ENCODE measurements at regions not wholly inside any gene's neighbourhood (a gene's known extent, or its start where the extent isn't known, plus 50 kb on each side); places are given as distances from the start of the nearest gene placed in this dataset.
"Not testable (repeated sequence)": the region's sequence is repeated elsewhere in the genome, so short reads cannot be mapped to it uniquely, and the experiment has no call there.

DNA sequence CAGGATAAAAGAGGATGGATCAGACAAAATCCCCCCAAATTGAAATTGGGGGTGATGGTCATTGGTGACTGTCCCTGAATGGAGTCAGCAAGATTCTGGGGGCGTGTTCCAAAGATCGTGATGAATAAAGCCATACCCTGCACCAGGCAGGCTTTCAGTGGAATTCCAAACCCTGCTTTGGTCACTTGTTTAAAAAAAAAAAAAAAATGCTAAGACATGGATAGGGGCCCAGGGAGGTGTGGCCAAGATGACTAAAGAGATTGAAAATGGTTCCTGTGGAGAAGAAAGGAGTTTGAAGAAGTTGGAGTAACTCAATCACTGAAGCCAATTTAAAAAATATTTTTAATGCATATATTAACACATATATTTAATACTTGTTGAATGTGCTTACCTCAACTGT is 161.4 kb upstream of the KCNG1 start:
- DNase-seq, result no peak

DNA sequence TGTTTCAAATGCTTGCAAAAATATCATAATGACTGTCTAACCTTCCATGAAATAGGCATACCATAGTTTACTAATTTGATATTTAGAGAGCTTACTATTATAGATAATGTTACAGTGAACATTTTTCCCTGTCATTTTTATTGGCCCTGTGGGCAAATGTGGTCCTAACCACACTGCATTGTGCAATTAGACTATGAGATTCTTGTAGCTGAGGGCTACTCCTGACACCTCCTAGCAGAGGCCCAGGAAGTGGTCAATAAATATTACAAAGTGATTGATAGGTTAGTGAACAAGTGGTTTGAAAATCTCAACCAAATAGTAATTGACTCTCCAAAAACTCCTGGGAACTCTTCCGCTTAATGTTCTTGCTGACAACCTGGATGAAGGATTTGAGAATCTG is 160.5 kb upstream of the KCNG1 start:
- DNase-seq, result no peak

DNA sequence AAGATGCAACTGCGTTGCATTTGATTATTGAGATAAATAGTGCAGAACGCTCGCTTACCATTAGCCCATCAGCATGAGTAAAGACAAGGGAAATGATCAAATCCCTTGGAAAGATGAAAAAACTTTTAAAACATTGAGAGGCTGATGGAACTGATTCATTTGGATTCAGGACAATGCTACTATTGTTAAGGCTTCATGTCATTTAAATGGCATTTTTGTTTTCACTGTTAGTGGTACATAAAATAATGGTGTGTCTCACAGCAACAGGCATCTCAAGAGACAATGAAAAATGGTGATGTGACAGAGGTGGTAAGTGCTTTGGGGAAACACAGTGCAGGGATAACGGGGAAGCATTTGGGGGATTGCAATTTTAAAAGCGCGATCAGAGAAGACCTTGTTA is 159.7 kb upstream of the KCNG1 start:
- DNase-seq, result no peak

DNA sequence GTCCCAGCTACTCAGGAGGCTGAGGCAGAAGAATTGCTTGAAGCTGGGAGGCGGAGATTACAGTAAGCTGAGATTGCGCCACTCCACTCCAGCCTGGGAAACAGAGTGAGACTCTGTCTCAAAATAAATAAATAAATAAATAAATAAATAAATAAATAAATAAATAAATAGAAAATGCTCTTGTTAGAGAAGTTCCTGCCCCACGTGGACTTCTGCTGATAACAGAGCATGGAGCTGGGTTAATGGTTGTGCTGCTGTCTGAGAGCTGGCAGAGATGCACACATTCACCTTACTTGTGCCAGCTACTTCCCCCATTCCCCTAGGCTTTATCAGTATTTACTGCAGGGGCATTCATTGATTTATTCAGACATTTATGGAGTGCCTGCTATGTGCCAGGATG is 155.2 kb upstream of the KCNG1 start:
- no peak for DNase-seq

DNA sequence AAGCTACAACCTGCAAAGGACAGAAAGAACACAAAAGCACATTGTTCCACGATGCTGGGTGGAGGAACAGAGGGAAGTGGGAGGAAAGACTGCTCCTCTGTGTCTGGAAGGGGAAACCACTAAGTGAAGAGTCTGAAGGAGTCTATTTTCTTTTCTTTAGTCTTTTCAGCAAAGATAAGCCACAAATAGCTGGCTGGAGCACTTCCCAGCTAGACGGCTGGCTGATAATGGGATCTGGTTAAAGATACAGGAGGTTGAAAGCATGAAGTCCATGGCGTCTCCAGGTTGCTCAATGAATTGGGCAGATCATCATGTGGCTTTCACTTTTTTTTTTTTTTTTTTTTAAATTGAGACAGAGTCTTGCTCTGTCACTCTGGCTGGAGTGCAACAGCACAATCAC is 154.0 kb upstream of the KCNG1 start:
- DNase-seq, result no peak

DNA sequence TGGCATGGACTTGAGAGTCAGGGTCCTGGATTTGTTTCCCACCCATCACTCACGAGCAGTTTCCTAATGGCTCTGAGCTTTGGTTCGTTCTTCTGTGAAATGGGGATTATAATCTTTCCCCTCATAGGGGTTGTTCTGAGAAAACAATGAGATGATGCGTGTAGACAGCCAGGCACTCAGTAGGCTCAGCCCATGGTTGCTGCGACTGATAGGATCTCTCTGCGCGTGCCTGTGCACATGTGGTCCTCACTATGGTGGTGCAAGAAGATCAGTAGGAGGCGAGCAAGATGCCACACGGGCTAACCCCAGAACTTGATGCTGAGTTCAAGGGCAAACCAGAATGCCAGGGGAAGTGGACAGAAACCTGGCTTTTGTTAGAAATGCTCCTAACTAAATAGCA is 153.5 kb upstream of the KCNG1 start:
- DNase-seq, result no peak

DNA sequence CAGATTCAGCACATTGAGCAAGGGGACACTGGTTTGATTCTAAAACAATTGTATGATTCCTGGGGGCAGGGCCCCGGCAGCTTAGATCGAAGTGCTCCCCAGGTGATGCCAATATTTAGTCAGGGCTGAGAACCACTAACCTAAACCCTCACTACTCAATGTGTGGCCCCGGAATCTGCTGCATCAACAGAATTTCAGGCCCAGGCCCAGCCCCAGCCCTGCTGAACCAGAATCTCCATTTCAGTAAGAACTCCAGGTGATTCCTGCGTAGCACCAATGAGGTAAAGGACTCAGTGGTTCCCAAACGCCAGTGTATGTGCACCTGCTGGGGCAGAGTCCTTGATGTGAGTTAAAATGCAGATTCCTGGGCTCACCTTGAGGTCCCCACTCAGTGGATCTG is 152.8 kb upstream of the KCNG1 start:
- DNase-seq, result no peak

DNA sequence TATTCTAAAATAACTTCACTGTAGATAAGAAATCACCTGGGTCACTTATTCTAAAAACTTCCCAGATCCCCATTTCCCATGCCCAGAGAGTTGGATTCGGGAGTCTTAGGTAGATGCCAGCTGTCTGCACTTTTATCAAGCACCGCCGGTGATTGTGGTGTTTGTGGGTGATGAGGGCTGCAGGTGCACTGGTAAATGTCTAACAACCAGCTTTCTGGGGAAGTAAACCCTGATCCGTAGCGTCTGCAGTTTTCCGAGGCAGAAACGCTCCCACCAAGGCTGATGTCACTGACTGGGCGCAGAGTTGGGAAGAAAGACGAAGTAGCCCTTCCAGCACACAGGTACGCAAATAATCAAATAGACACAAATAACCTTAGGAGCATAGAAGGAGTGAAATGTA is 152.2 kb upstream of the KCNG1 start:
- DNase-seq, result no peak

DNA sequence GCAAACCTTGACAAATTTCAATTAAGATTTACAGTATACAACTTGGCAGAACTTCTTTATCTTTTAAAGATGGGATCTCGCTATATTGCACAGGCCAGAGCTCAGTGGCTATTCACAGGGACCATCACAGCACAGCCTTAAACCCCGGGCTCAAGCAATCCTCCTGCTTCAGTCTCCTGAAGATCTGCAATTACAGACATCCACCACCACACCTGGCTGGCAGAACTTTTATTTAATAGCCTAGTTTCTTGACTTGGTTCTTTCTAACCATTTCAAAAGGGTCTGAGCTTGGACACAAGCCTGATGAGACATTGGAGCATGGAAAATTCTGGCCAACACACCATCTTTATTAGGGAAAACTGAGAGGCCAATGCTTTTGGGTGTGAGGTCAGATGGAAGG is 151.6 kb upstream of the KCNG1 start:
- no peak for DNase-seq

DNA sequence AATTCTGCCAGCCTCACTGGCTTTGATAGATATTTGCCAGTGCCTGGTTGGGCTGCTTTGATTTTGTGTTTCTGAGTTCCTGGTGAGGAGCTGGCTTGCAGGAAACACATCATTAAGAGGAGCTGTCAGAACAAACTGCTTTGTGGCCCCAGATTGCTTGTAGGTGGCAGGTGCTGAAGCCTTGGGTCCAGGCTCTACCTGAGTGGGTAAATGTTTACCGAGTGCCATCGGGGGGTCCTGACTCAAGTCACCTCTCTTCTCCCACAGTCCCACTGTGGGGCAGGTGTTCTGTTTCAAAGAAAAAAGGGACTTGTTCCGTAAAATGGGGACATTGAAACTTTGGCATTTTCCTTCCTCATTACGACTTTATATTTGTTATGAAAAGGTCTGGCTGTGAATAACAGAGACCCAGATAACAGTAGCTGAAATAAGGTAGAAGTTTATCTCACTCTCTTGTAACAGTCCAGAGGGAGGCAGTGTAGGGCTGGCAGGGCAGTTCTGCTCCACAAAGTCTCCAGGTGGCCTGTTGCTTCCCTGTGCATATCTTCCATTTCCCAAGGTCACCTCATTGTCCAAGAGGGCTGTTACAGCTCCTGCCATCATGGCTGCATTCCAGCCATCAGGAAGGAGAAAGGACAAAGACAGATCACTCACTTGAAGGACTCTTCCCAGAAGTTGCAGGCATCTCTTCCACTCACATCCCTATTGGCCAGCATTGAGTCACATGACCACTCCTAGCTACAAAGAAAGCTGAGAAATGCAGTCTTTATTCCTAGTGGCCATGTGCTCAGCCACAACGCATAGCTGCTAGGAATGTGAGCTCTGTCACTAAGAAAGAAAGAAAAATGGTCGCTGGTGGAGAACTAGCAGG is 149.9 kb upstream of the KCNG1 start:
- no peak for DNase-seq

DNA sequence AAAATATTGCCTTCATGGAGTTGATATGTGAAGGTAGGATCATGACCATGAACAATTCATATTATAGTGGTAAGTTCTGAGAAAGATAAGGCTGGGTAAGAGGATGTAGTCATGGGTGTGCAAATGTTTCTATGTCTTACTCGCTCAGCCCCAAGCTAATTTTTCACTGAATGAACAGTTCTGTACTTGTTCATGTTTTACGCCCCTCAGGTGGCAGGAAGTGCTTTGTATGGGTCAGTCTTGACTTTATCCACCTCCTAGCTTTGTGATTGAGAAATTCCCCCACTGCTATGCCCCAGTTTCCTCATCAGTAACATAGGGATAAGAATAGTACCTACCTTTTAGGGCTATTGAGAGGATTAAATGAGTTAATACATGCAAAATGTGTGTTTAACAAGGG is 148.2 kb upstream of the KCNG1 start:
- DNase-seq, result no peak

DNA sequence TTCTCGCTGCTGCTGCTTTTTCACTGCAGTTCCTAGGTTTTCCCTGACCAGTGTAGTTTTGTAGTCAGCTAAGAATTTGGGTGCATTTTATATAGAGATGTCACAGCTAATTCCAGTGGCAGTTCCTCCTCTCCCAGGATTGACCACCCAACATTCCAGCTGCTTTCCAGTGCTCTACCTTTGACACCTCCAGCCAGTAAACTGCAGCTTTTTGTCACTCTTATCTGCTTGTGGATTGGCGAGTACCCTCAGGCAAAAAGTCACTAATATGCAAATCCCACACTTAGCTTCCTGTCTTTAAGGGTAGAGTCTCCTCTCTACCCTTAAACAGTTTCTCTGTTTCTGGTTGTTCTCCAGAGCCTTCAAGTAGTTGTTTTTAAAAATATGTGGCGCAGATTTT is 146.9 kb upstream of the KCNG1 start:
- DNase-seq, result no peak

DNA sequence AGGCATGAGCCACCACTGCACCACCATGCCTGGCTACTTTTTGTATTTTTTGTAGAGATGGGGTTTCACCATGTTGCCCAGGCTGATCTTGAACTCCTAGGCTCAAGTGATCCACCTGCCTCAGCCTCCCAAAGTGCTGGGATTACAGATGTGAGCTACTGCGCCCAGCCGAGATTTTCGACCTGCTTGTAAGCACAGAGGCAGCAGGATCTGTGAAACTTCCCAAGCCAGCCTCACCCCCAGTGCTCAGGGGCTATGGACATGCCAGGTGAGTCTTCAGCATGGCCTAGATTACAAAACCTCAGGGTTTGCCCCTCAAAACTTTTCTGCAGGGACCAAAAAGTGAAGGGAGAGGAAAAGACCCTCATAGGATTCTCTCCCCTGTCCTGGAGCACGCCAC is 145.0 kb upstream of the KCNG1 start:
- not testable (repeated sequence) for DNase-seq

DNA sequence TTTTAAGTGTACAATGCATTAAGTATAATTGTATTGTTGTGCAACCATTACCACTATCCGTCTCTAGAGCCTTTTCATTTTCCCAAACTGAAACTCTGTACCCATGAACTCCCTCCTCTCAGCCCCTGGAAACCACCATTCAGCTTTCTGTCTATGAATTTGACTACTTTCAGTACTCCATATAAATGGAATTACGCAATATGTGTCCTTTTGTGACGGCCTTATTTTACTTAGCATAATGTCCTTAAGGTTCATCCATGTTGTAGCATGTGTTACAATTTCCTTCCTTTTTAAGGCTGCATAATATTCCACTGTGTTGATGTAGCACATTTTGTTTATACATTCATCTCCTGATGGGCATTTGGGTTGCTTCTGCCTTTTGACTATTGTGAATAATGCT is 143.6 kb upstream of the KCNG1 start:
- DNase-seq, result no peak

DNA sequence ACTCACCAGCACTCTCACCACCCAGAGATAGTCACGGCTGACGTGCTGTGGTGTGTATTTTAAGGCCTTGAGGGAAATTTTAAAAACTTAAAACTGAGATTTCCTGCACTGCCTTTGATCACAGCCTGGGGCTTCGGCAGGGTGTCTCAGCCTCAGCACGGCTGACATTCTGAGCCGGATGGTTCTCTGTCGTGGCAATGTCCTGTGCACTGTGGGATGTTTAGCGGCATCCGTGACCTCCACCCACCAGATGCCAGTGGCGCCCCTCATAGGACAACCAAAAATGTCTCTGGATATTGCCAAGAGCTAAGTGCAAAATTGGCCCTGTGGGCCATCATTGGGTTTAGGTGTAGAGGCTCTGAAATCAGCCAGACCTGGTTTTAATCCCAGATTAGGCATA is 142.2 kb upstream of the KCNG1 start:
- no peak for DNase-seq

DNA sequence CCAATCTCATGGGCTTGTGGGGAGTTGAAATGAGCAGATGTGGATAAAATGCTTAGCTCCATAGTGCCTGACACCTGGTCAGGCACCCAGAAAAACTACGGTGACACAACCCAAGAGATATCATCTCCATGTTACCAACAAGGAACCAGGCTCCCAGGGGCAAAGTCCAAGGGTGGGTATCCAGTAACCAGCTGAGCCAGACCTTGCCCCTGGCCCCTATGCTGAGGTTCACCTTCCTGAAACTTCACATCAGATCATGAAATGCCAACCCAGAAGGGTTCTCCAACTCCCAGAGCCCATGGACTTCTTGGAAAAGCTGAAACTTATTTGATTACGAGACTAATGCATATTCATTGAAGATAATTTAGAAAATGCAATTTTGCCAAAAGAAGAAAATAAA is 141.8 kb upstream of the KCNG1 start:
- DNase-seq, result no peak

DNA sequence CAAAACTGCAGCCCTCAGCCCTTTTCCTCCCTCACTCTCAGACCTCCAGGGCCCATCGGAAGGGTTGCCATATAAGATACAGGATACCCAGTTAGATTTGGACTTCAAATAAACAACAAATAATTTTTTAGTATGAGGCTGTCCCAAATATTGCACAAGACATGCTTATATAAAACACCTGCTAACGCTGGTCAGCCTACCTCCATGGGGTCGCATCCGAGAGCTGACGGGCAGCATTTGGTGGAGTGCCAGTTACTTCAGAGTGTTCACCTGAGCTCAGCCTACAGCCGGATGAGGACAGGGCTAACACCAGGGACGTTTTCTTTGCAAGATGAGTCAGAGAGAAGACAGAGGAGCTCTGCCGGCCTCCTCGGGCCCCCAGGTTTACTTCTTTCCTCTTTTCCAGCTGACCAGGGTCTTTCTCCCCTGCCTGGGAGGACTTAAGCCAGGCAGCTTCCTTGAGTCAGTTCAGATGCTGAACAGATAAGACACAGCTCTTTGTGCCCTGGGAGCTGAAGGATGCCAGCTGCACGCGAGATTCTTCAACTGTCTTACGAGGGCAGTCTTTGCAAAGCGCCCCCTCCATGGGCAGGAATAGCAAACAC is 141.2 kb upstream of the KCNG1 start:
- no peak for DNase-seq

DNA sequence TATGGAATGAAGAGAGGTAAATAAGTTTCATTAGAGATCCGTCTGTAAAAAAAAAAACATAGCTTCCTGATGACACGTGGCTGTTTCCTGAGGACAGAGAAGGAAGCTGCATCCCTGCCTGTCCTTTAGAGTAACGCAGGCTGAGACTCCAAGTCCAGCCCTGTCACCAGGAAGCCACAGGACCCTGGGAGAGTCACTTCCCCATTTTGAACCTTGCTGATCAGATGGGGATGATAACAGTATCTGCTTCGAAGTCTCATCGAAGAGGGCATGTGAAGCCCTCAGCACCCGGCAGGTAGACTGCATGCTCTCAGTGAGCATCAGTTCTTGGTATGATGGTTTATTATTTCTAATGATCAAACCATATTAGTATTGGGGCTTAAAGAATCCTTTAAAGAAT is 139.1 kb upstream of the KCNG1 start:
- DNase-seq, result no peak

DNA sequence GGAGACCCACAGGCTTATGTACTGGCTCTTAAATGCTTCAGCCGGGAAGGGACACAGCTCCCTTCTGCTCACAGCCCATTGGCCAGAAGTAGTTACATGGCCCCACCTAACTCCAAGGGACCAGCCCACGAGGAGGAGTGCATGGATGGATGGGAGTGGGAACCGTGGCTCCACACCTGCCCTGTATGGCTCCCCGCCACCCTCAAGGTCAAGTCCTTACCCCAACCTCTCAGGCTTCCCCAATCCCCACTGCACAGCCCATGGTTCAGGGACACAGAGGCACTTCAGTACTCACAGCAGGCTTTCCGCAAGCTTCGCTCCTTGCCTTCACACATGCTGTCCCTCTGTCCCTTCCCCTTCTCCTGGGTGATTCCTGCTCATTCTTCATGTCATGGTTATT is 137.9 kb upstream of the KCNG1 start:
- DNase-seq, result no peak

DNA sequence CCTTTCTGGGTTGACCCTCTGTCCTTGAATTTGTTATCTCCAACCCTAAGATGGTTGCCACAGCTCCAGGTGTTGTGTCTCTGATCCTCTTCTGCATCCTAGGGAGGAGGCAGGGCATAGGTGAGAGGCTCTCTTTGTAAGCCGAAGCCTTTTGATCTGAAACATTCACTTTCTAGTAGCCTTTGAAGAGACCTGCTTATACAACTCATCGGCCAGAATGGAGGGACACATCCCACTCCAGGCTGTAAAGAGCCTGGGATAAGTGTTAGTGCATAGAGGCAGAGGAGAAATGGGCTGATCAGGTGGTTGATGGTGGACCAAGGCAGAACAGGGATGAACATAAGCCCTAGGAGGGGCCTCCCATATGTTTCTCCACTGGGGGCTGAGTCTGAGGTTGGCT is 137.1 kb upstream of the KCNG1 start:
- no peak for DNase-seq

DNA sequence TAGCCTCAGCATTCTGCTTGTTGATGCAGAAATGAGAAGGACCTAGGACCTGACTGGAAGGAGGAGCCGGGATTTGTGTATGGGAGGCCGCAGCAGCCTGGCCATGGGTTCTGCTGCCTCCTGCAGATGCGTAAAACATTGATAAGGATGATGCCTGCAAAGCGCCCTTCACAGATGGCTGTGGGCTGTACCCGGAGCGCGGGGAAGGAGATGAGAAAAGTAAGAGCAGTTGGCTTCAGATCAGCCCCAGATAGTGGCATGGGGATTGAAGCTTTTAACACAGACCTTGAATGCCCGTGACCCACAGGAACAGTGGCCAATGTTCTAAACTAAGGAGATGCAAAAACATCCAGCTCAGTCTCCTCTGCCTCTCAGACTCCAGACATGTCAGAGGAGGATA is 136.4 kb upstream of the KCNG1 start:
- DNase-seq, result no peak

DNA sequence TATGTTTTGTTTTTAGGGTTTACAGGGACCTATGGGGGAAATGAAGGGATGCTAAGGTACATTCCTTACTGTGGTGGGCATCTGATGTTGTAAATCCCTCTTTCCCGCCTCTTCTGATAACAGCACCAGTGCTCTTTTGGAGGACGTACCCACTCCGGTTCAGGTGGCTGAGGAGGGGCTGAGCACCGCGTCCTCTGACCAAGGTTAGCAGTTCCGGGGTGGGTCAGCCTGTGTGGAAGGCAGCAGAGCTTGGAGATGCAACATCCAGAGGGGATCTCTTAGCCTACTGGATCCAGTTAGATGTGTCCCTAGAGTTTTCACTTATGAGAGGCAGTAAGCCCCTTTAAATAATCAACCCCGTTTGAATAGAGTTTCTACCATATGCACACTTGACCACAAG is 135.3 kb upstream of the KCNG1 start:
- DNase-seq, result no peak

DNA sequence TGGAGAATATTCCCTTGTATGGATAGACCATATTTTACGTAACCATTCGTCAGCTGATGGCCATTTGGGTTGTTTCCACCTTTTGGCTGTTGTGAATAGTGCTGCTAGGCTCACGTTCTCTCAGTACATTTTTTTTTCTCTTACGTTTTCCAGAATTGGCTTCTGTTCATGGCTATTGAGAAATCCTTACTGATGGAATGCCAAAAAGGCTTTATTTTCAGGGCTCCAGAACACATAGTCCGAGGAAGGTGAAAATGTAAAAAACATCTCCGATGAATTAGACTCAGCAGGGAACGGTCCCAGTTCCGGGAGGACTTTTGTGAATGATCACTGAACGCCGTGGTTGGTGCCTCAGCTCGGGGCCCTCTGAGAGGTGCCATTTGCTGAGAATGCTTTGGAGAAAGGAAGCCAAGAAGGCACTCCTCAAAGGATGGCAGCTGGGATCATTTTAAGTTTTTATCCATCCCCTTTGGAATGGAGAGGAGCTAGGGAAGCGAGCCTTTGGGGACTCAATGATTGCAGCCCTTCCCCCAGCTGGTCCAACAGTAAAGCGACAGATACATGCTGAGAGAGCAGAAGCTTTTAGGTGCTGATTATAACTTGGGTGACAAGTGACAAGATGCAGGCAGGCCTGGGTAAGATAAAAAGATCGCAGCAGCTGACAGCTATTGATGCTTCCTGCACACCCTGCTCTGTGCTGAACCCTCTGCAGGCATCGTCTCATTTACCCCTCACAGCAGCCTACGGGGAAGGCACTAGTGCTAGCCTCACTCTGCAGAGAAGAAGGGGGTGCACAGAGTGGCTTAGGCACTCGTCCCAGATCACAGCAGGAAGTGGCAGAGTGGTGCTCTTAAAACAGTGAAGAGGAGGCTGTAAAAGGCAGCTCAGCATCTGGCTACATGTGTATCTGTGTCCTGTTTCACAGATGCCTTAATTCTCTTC is 133.4 kb upstream of the KCNG1 start:
- DNase-seq, result no peak
